NOMO-1 (cell line): ENCODE measurements at regions not wholly inside any gene's neighbourhood (a gene's known extent, or its start where the extent isn't known, plus 50 kb on each side); places are given as distances from the start of the nearest gene placed in this dataset.

Source experiments
- DNase-seq, 2 experiments: peaks; one replicate each; lab custom pipeline; 2025; ENCODE audit not compliant: unreplicated experiment in 2 of 2; lab: John Stamatoyannopoulos, UW

- DNase-seq = no peak
Observed at GRCh38 chr5:98994611-98995010, 65.8 kb upstream of the CHD1 start.

- DNase-seq = no peak
Observed at GRCh38 chr5:98993512-98993911, 64.7 kb upstream of the CHD1 start.

GRCh38 chr5:98992552-98992951, 63.7 kb upstream of the CHD1 start:
- DNase-seq = no peak

GRCh38 chr5:98989727-98990126, 60.9 kb upstream of the CHD1 start:
- peak; percentile 49 to 75 for DNase-seq

- DNase-seq = no peak
Observed at GRCh38 chr5:98986587-98986986, 57.8 kb upstream of the CHD1 start.

GRCh38 chr5:98982880-98983279, 54.1 kb upstream of the CHD1 start:
- no peak for DNase-seq
